Transverse colon (tissue), 4 donors: ENCODE measurements at regions not wholly inside any gene's neighbourhood (a gene's known extent, or its start where the extent isn't known, plus 50 kb on each side); places are given as distances from the start of the nearest gene placed in this dataset.

Experiments
- DNase-seq: peaks from one replicate; pipeline ENCODE4 v3.0.0-alpha.2; 2019
- H3K27ac ChIP-seq, 4 donors: fragments of 200-600 bp; sonication (generic); 2 replicates each; pipeline ENCODE4 v1.5.1; 2016 to 2018; ENCODE audit warnings: inconsistent platforms in 4 of 4
- H3K27me3 ChIP-seq: fragments of 200-600 bp; sonication (generic); 2 replicates; pipeline ENCODE4 v1.5.1; 2017; ENCODE audit warnings: inconsistent platforms
- H3K36me3 ChIP-seq, 4 donors: fragments of 200-600 bp; sonication (generic); 2 replicates each; pipeline ENCODE4 v1.5.1; 2017 to 2019; ENCODE audit warnings: inconsistent platforms in 4 of 4
- H3K4me1 ChIP-seq, 4 donors: fragments of 200-600 bp; sonication (generic); 2 replicates each; pipeline ENCODE4 v1.5.1; 2017 to 2020; ENCODE audit warnings: inconsistent platforms in 4 of 4
- H3K4me3 ChIP-seq, 4 donors: fragments of 200-600 bp; sonication (generic); 1 replicate in 1 of 4; 2 replicates in 3 of 4; pipeline versions ENCODE4 v1.5.1 to v1.6.1; 2017 to 2019; ENCODE audit warnings: inconsistent platforms in 4 of 4
- H3K9me3 ChIP-seq, 2 donors: fragments of 200-600 bp; sonication (generic); 2 replicates each; pipeline ENCODE4 v1.5.1; 2017 to 2019; ENCODE audit warnings: inconsistent platforms in 2 of 2
- EP300 ChIP-seq: sonication (generic); formaldehyde crosslinking; IDR thresholded peaks from one replicate; pipeline ENCODE4 v1.6.1; 2017; ENCODE audit warnings: antibody characterized with exemption, low read depth
- POLR2A ChIP-seq: fragments of 450-650 bp; IDR thresholded peaks from one replicate; pipeline ENCODE4 v1.6.1; 2016; ENCODE audit warnings: antibody characterized with exemption, mild to moderate bottlenecking, moderate library complexity
- POLR2AphosphoS5 ChIP-seq, 3 donors: sonication (generic); formaldehyde crosslinking; IDR thresholded peaks; one replicate each; pipeline ENCODE4 v1.6.1; 2016; ENCODE audit warnings: antibody characterized with exemption in 3 of 3
- WGBS, 2 donors: methylation state at CpG; one replicate each; pipeline ENCODE4 v1.1.5; 2018; ENCODE audit warnings: low coverage in 1 of 2; 5-methylcytosine and 5-hydroxymethylcytosine counted together
- in situ Hi-C, 4 donors: fragments of 200-750 bp; cut with MboI; loops; one replicate each; pipeline versions ENCODE4 v1.15.0 to v1.15.1; 2017; ENCODE audit warnings: low sequenced_read_pairs in 3 of 4, low pct_ligation_motif_present in 1 of 4, low pct_unique_long_range_greater_than_20kb in 1 of 4
- intact Hi-C: fragments of 100-400 bp; cut with DNase I; formaldehyde crosslinking; loops from one replicate; pipeline ENCODE4 v1.15.1; 2023; ENCODE audit warnings: low total_unique reads
- TF ChIP-seq, protein P1 (sequence below), 5 experiments: fragments of 200-600 bp in 3 of 5; fragments of 450-650 bp in 2 of 5; sonication (generic) in 3 of 5; IDR thresholded peaks; 1 replicate in 2 of 5; 2 replicates in 3 of 5; pipeline ENCODE4 v1.5.1; 2016 to 2017; ENCODE audit warnings: antibody characterized with exemption in 5 of 5, inconsistent platforms in 3 of 5, mild to moderate bottlenecking in 2 of 5, moderate library complexity in 1 of 5

DNA sequence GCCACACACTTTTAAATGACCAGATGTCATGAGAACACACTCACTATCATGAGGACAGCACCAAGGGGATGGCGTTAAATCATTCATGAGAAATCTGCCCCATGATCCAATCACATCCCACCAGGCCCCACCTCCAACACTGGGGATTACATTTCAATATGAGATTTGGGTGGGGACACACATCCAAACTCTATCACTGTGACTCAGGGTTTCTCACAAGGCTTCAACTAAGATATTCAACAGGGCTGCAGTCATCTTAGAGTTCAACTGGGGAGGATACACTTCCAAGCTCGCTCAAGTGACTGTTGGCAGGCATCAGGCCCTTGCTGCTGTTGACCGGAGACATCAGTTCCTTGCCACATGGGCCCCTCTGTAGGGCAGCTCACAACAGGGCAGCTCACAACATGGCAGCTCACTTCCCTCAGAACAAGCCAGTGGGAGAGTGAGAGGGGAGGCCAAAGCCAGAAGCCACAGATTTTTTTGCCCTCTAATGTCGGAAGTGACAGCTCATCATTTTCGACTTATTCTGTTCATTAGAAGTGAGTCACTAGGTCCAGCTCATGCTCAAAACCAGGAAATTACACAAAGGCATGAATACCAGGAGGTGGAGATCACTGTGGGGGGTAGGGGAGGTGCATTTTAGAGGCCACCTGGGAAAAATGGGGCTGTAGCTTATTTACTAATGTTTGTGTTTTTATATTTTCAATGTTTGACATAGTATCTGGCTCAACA is 50.8 kb upstream of the PTHLH start:
- Histone ChIP-seq H3K27me3 (no peaks in the 10 kb centered on the region), H3K36me3 (no peaks in the 10 kb centered on the region), H3K9me3 (no peaks in the 10 kb centered on the region), H3K4me1 (no peaks in the 10 kb centered on the region), H3K27ac (no peak overlapping the region), H3K4me3 (no peak overlapping the region)
- intact Hi-C loops (no loop called here), in situ Hi-C loops (no loop called here)
- DNase-seq, result no peak
- 73 to 76% methylated on average over 2 to 5 of the region's 5 CpGs for WGBS, 2 donors
- TF ChIP-seq, protein P1, sequence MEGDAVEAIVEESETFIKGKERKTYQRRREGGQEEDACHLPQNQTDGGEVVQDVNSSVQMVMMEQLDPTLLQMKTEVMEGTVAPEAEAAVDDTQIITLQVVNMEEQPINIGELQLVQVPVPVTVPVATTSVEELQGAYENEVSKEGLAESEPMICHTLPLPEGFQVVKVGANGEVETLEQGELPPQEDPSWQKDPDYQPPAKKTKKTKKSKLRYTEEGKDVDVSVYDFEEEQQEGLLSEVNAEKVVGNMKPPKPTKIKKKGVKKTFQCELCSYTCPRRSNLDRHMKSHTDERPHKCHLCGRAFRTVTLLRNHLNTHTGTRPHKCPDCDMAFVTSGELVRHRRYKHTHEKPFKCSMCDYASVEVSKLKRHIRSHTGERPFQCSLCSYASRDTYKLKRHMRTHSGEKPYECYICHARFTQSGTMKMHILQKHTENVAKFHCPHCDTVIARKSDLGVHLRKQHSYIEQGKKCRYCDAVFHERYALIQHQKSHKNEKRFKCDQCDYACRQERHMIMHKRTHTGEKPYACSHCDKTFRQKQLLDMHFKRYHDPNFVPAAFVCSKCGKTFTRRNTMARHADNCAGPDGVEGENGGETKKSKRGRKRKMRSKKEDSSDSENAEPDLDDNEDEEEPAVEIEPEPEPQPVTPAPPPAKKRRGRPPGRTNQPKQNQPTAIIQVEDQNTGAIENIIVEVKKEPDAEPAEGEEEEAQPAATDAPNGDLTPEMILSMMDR (IDR thresholded peaks at IDR 0.05), result no peak
- no peak for TF ChIP-seq POLR2AphosphoS5 (IDR thresholded peaks at IDR 0.05)
- no peak for TF ChIP-seq EP300
- TF ChIP-seq POLR2A, result no peak

DNA sequence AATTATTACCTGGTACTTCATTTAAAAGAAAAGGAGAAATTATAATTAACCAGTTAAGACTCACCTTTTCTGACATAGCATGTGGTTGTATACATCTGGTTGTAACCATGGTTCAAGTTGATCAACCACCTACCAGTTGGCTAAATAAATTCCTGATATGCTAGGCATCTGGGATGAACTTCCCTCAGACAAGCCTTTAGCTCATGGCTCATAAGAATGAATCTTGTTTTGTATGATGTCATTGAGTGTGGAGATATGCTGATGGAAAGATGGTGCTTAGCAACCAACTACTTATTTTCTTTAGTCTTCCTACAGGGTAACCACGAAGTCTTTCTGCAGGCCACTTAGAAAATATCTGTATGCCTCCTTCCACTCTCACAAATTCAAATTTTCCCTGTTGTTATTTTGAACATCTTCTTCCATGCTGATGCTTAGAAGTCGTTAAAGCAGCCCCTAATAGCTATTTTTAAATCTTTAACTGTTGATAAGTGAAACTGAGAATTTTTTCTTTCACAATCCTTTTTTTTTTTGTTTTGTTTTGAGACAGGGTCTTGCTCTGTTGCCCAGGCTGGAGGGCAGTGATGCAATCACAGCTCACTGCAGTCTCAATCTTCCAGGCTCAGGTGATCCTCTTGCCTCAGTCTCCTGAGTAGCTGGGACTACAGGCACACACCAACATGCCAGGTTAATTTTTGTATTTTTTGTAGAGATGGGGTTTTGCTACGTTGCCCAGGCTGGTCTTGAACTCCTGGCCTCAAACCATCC is 51.9 kb upstream of the PTHLH start:
- no peaks in the 10 kb centered on the region for H3K27me3 ChIP-seq
- in situ Hi-C loops, result no loop called here
- no peaks in the 10 kb centered on the region for H3K4me1 ChIP-seq
- H3K4me3 ChIP-seq, result no peak overlapping the region
- intact Hi-C loops, result no loop called here
- H3K9me3 ChIP-seq, result no peaks in the 10 kb centered on the region
- H3K36me3 ChIP-seq, result no peaks in the 10 kb centered on the region
- WGBS, 2 donors, result 39 to 59% methylated on average over 2 to 3 of the region's 3 CpGs
- H3K27ac ChIP-seq, result no peak overlapping the region
- no peak for DNase-seq
- no peak for TF ChIP-seq POLR2AphosphoS5 (IDR thresholded peaks at IDR 0.05)
- TF ChIP-seq POLR2A, result no peak
- TF ChIP-seq EP300, result no peak
- TF ChIP-seq, protein P1 (IDR thresholded peaks at IDR 0.05), result no peak

DNA sequence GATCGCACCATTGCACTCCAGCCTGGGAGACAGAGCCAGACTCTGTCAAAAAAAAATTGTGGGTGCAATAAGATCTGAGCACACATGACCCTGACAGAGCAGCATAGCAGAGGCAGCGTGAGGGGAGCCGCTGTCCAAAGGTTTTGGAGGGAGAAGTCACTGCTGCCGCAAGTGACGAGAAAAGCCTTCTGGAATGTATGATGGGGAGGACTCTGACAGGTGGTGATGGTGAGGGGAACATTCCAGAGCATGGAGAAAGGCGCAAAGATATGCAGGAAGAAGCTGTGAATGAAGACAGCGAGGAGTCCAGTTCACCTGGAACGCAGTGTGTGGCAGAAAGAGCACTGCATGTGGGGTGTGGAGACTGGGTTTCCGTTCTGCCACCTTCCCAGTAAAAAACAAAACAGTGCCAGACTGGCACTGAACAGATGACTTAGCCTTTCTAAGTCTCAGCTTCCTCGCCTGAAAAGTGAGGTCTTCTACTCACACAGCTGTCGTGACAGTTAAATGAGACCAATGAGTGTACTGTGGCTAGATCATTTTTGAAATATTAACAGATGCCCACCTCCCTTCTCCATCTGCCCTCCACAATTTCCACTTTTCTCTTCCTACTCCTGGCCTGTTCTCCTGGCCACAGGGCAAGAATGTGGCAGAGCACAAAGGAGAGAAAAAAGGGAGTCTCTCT is 53.4 kb upstream of the PTHLH start:
- H3K27ac ChIP-seq, result no peak overlapping the region
- H3K36me3 ChIP-seq, result no peaks in the 10 kb centered on the region
- 88 to 91% methylated on average over 8 to 11 of the region's 11 CpGs for WGBS, 2 donors
- in situ Hi-C loops (no loop called here), intact Hi-C loops (no loop called here)
- no peaks in the 10 kb centered on the region for H3K27me3 ChIP-seq
- no peaks in the 10 kb centered on the region for H3K4me1 ChIP-seq
- no peak overlapping the region for H3K4me3 ChIP-seq
- TF ChIP-seq EP300, result no peak
- no peak for TF ChIP-seq POLR2A
- TF ChIP-seq, protein P1 (IDR thresholded peaks at IDR 0.05), result no peak
- no peak for TF ChIP-seq POLR2AphosphoS5 (IDR thresholded peaks at IDR 0.05)
- no peak for DNase-seq
- no peaks in the 10 kb centered on the region for H3K9me3 ChIP-seq

DNA sequence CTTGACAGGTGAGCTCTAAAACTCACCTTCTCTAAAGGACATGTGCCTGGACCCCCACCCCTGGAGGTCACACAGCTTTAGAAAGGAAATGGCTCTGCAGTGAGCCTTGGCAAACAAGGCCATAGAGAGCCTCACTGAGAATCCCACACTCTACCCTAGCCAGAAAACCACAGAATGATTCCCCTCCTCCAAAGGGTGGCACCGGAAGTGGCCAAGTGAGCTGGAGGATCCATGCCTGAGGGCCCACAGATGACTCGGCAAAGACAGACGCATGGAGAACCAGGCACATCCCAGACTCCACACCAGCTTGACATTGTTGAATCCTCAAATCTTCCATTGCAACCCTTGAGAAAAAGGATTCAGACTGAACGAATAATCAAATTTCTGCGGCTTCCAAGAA is 54.2 kb upstream of the PTHLH start:
- in situ Hi-C loops, result no loop called here
- no peak overlapping the region for H3K4me3 ChIP-seq
- no peaks in the 10 kb centered on the region for H3K9me3 ChIP-seq
- no peaks in the 10 kb centered on the region for H3K4me1 ChIP-seq
- intact Hi-C loops, result no loop called here
- no peaks in the 10 kb centered on the region for H3K27me3 ChIP-seq
- 93 to 100% methylated on average over 2 to 5 of the region's 5 CpGs for WGBS, 2 donors
- H3K36me3 ChIP-seq, result no peaks in the 10 kb centered on the region
- TF ChIP-seq POLR2AphosphoS5 (IDR thresholded peaks at IDR 0.05) (no peak), POLR2A (no peak), EP300 (no peak)
- TF ChIP-seq, protein P1 (IDR thresholded peaks at IDR 0.05), result no peak
- DNase-seq, result no peak
- no peak overlapping the region for H3K27ac ChIP-seq
